HG02884 (cell line): ENCODE measurements at regions not wholly inside any gene's neighbourhood (a gene's known extent, or its start where the extent isn't known, plus 50 kb on each side); places are given as distances from the start of the nearest gene placed in this dataset.
A peak's percentile ranks its signal among the peaks of the same experiment; 100 is the strongest.
"Not testable (repeated sequence)": the region's sequence is repeated elsewhere in the genome, so short reads cannot be mapped to it uniquely, and the experiment has no call there.

Experiments
- ATAC-seq: cut with Tn5 transposase; IDR thresholded peaks from one replicate; pipeline ENCODE4 v1.9.1; 2021; ENCODE audit warnings: mild to moderate bottlenecking, moderate library complexity; ENCODE audit not compliant: unreplicated experiment

- ATAC-seq = no peak
Measured at GRCh38 chr5:23718564-23718963, 211.2 kb downstream of the PRDM9 start.

DNA sequence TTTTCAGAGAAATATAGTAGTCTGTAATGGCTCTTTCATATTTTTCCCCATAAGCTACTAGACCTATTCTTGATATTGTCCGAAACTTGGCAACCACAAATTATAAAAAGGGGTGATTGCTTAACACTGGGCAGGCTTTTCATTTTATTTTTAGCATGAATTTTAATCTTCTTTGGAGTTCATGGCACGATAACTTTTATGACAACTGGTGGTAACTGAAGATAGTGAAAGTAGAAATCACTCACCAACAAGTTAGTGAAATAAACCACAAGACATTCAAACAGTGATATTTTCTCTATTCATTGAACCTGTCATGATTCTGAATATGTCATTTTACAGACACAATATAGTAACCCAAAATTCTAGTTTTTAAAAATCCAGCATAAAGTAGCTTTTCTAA, 213.9 kb downstream of the PRDM9 start:
- no peak for ATAC-seq

DNA sequence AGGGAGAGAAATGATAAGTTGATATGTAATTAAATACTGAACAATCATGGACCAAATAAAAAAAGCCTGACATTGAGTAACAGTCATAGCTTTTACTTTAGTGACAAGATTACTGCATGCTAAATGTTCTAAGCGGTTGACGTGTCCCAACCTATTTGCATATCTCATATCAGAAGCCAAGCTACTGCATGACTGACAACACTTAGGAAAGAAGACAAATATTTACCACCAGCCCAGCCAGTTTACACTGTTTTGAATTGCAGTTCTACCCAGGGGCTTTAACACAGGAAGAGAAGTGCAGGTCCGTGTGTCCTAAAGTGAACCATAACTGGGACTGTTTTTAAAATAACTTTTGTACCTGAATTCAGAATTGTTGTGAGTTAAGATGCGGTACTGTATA, 219.9 kb downstream of the PRDM9 start:
- ATAC-seq = no peak

DNA sequence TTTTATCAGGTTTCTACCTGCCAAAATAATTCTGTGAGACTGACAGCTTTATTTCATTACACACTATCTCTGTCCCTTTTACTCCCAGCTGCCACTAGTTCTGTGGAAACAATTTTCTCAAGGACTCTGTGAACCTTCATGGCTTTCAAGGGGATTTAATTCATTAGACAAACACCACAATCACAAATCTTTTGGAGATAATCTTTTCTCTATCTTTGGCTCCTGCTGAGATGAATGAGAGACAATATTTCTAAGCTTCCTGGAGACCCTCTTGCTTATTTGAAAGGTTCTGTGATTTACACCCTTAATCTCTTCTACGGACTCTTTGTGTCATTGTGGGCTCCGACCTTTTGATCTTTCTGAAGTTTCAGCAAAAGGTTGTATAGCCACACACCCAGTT, 222.6 kb downstream of the PRDM9 start:
- no peak for ATAC-seq

DNA sequence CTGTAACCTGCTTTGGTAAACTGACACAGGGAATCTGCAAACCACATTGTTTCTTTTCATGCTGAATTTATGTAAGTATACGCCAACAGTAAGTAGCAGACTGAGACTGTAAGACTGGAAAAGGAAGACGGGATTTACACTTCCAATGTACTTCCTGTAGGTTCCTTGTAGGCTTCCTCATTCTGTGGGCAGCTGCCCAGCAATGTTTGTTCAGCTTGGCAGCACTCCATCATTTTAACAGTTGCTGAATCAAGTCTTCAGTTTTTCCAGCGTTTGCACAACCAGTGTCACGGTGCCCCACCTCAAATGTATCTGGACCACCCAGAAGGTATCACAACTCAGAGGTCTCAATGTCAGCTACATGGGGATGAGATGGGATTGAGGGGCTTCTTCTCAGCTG, 232.6 kb downstream of the PRDM9 start:
- ATAC-seq = no peak

- no peak for ATAC-seq
Measured at GRCh38 chr5:23742701-23743100, 235.3 kb downstream of the PRDM9 start.

DNA sequence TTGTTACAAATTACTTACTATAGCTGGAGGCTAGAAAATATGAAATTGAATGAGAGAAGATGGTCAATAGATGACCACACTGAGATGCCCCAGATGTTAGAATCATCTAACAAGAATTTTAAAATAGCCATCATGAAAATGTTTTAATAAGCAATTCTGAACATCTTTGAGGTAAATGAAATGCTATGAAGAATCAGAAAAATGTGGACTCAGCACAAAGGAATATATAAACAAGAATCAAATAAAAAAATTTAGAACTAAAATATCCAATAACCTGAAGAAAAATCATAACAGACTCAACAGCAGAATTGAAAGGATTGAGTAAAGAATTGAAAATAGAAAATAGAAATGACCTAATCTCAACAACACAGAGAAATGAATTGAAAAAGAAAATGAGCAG, 248.5 kb downstream of the PRDM9 start:
- no peak for ATAC-seq

GRCh38 chr5:23756779-23757178, 249.4 kb downstream of the PRDM9 start:
- ATAC-seq = no peak

DNA sequence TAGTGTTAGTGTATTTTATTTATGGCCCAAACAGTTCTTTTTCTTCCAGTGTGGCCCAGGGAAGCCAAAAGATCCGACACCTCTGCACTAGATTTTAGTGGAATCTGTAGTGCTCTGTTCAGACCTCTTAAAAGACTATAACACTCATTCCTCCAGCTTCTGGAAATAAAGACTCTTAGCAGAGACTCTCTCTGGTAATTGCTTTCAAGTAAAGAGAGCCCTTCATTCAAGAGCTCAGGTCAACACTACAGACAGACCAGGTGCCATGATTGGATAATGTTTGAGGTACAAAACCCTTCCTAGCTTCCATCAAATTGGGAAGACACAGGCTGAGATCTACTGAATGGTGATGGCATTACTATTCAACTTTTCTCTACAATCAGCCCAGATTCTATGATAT, 255.8 kb downstream of the PRDM9 start:
- no peak for ATAC-seq

- ATAC-seq = no peak
Measured at GRCh38 chr5:23776684-23777083, 269.3 kb downstream of the PRDM9 start.

DNA sequence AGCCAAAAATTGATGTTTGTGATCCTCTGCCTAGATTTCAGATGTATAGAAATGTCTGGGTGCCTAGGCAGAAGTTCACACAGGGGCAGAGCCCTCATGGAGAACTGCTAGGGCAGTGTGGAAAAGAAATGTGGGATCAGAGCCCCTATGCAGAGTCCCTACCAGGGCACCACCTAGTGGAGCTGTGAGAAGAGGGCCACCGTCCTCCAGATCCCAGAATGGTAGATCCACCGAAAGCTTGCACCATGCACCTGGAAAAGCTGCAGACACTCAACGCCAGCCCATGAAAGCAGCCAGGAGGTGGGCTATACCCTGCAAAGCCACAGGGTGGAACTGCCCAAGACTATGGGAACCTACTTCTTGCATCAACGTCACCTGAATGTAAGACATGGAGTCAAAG, 292.9 kb downstream of the PRDM9 start:
- not testable (repeated sequence) for ATAC-seq

- ATAC-seq = peak; percentile 52
Measured at GRCh38 chr5:23820765-23821471, 313.5 kb downstream of the PRDM9 start.

- ATAC-seq = no peak
Measured at GRCh38 chr5:23823521-23823920, 316.1 kb downstream of the PRDM9 start.

DNA sequence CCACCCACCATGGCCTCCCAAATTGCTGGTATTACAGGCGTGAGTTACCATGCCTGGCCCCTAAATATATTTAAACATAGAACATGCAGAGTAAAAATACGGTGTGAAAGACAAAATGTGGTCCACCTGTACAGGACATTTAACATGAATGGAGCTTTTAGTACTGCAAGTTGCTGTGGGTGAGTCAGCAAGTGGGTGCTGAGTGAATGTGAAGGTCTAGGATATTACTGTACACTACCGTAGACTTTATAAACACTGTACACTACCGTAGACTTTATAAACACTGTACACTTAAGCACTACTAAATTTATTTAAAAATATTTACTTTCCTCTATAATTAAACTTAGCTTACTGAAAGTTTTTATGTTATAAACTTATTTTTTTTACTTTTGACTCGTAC, 317.8 kb downstream of the PRDM9 start:
- ATAC-seq = no peak

DNA sequence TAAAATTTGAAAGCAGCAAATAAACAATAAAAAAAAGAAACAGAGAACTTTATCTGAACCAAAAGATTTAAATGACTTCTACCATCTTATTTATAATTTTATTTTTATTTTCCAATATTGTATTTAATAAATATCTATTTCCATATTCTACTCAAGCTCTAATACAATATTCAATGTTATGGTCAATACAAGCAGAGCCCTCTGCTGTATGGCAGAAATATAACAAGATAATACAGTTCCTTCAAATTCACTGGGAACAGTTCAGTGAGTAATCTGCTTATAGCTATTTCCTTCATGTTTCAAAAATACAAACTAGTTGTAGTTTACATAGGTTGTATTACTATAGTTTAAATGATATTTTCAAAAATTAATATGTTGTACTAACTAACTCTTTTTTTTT, 332.7 kb downstream of the PRDM9 start:
- ATAC-seq = no peak

GRCh38 chr5:23864786-23865185, 357.4 kb downstream of the PRDM9 start:
- ATAC-seq = no peak

GRCh38 chr5:23877847-23878246, 370.4 kb downstream of the PRDM9 start:
- no peak for ATAC-seq

DNA sequence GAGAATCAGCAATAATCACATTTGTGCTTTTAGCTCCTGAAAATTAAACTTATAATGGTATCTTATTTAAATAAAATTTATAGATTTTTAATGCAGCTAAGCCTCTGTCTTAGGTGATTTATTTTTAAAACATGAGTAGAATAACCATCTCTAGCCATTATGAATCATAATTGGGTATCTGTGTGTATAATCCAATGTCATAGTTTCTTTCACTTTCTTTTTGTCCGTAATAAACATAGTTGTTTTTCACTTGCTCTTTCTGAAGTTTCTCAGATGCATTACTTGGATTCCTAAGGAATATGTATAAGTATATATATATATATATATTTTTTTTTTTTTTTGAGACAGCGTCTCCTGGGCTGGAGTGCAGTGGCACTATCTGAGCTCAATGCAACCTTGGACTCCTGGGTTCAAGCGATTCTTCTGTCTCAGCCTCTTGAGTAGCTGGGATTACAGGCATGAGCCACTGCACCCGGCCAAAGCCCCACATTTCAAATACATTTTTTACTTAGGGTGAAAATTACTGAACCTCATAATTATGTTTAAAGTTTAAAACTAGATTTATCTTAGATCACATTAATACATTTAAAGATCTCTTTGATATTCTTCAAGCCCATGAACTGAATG, 377.1 kb downstream of the PRDM9 start:
- ATAC-seq = no peak

DNA sequence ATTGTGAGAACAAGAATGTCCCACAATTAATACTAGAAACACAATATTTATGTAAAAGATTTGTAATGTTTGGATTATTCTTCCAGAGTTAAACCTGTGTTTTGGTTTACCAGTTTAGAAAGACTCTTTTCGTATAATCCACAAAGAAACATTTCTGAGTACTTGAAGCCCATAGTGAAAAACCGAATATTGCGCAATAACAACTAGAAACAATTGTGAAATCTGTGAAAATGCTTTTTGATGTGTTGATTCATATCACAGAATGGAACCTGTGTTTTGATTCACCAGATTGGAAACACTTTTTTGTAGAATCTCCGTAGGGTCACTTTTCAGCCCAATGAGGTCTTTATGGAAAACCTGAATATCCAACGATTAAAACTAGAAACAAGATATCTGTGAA, 386.2 kb downstream of the PRDM9 start:
- ATAC-seq = no peak

DNA sequence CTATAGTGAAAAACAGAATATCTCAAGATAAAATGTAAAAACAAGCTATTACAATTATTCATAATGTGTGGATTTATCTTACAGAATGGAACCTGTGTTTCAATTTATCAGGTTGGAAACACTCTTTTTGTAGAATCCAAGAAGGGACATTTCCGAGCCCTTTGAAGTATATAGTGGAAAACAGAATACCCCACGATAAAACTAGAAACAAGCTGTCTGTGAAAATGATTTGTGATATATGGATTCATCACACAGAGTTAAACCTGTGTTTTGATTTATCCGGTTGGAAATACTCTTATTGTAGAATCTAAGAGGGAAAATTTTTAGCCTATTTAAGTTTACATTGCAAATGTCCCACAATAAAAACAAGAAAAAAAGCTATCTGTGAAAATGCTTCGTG, 388.2 kb downstream of the PRDM9 start:
- no peak for ATAC-seq

DNA sequence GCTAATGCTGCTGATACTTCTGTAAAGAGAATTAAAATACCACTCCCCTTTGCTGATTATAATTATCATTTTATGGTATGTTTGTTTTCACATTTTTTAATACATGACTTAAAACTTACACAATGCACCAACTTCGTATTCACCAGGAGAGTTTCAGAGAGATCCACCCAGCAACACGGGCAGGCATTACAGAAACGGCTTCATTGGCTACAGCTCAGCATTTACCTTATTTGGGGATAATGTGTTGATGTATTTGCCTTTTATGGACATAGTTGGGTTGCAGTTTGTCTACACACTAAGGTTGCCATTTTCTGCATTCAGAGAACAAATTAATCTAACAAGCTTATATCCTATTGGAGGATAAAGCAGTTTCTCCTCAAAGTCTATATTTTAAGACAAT, 423.6 kb downstream of the PRDM9 start:
- ATAC-seq = no peak

- not testable (repeated sequence) for ATAC-seq
Measured at GRCh38 chr5:23951261-23951928, 444.0 kb downstream of the PRDM9 start.
